ENCODE measurements at regions not wholly inside any gene's neighbourhood (a gene's known extent, or its start where the extent isn't known, plus 50 kb on each side); places are given as distances from the start of the nearest gene placed in this dataset.

GRCh38 chr10:28172223-28172610, 130.6 kb downstream of the MPP7 start:
- Histone ChIP-seq H2AFZ (ENCODE audit: low read length, unreplicated experiment) (no peak overlapping the region), H3K4me3 (ENCODE audit: low read depth, low read length) (no peak overlapping the region), H3K36me3 (ENCODE audit: insufficient read depth, low read length) (no peaks in the 10 kb centered on the region), H3K27ac (ENCODE audit: low read depth, low read length) (no peak overlapping the region), H3K27me3 (ENCODE audit: insufficient read depth, low read length) (no peaks in the 10 kb centered on the region), H3K4me1 (ENCODE audit: control insufficient read depth, insufficient read depth, low read length, unreplicated experiment) (no peaks in the 10 kb centered on the region), H3K79me2 (ENCODE audit: control insufficient read depth, insufficient read depth, low read length, unreplicated experiment) (no peaks in the 10 kb centered on the region)

DNA sequence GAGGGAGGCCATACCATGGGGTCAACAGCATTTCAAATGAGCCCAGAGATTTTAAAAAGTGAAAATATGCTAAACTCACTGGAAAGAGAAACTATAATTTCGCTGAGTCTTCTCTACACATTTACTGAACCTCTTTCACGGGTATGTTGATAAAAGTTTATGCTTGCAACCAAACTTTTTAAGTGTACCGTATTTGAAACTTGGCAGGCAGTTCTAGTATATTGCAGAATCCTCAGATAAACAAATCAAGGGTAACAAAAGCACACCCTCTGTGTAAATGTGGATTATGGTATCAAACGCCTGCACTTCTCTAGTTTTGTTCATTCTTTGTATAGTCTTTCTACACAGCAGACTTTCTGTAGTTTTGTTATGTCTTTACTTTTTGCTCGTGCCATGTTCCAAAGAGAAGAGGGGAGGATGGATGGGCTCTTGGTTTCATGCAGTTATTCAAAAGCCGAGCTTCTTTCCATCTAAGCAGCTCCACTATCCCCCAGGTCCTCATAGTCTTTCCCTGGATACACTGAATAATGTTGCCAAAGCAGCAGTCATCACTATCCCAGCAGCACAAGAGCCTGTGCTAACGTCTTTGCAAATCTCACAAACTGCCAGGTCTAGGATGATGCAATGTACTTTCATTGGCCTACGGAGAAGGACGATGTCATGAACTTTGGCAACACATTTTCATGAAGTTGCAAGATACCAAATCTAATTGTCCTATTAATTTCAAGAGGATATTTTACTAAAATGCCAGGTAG, 131.2 kb downstream of the MPP7 start:
- no peaks in the 10 kb centered on the region for H3K27me3 ChIP-seq (ENCODE audit: insufficient read depth, low read length)
- H3K27ac ChIP-seq (ENCODE audit: low read depth, low read length): no peak overlapping the region
- H2AFZ ChIP-seq (ENCODE audit: low read length, unreplicated experiment): peak overlapping the region; percentile 73
- H3K36me3 ChIP-seq (ENCODE audit: insufficient read depth, low read length): no peaks in the 10 kb centered on the region
- no peaks in the 10 kb centered on the region for H3K4me1 ChIP-seq (ENCODE audit: control insufficient read depth, insufficient read depth, low read length, unreplicated experiment)
- H3K79me2 ChIP-seq (ENCODE audit: control insufficient read depth, insufficient read depth, low read length, unreplicated experiment): no peaks in the 10 kb centered on the region
- H3K4me3 ChIP-seq (ENCODE audit: low read depth, low read length): peak overlapping the region; percentile 57

- Histone ChIP-seq H2AFZ (ENCODE audit: low read length, unreplicated experiment) (no peak overlapping the region), H3K4me1 (ENCODE audit: control insufficient read depth, insufficient read depth, low read length, unreplicated experiment) (no peaks in the 10 kb centered on the region), H3K27me3 (ENCODE audit: insufficient read depth, low read length) (no peaks in the 10 kb centered on the region), H3K27ac (ENCODE audit: low read depth, low read length) (no peak overlapping the region), H3K4me3 (ENCODE audit: low read depth, low read length) (no peak overlapping the region), H3K36me3 (ENCODE audit: insufficient read depth, low read length) (no peaks in the 10 kb centered on the region), H3K79me2 (ENCODE audit: control insufficient read depth, insufficient read depth, low read length, unreplicated experiment) (no peaks in the 10 kb centered on the region)
Measured at GRCh38 chr10:28169525-28169924, 133.3 kb downstream of the MPP7 start.

GRCh38 chr10:28160866-28161405, 141.9 kb downstream of the MPP7 start:
- Histone ChIP-seq H3K79me2 (ENCODE audit: control insufficient read depth, insufficient read depth, low read length, unreplicated experiment) (no peaks in the 10 kb centered on the region), H3K4me1 (ENCODE audit: control insufficient read depth, insufficient read depth, low read length, unreplicated experiment) (no peaks in the 10 kb centered on the region), H3K27me3 (ENCODE audit: insufficient read depth, low read length) (peaks cover 4% of the 10 kb centered on the region; the same call in 1 of the 2 replicates), H3K27ac (ENCODE audit: low read depth, low read length) (no peak overlapping the region), H3K4me3 (ENCODE audit: low read depth, low read length) (no peak overlapping the region), H3K36me3 (ENCODE audit: insufficient read depth, low read length) (no peaks in the 10 kb centered on the region), H2AFZ (ENCODE audit: low read length, unreplicated experiment) (no peak overlapping the region)

GRCh38 chr10:28157379-28157778, 145.5 kb downstream of the MPP7 start:
- H2AFZ ChIP-seq (ENCODE audit: low read length, unreplicated experiment): no peak overlapping the region
- H3K4me1 ChIP-seq (ENCODE audit: control insufficient read depth, insufficient read depth, low read length, unreplicated experiment): no peaks in the 10 kb centered on the region
- no peaks in the 10 kb centered on the region for H3K36me3 ChIP-seq (ENCODE audit: insufficient read depth, low read length)
- H3K4me3 ChIP-seq (ENCODE audit: low read depth, low read length): no peak overlapping the region
- no peaks in the 10 kb centered on the region for H3K79me2 ChIP-seq (ENCODE audit: control insufficient read depth, insufficient read depth, low read length, unreplicated experiment)
- peaks cover 4% of the 10 kb centered on the region; the same call in 1 of the 2 replicates for H3K27me3 ChIP-seq (ENCODE audit: insufficient read depth, low read length)
- no peak overlapping the region for H3K27ac ChIP-seq (ENCODE audit: low read depth, low read length)

- no peaks in the 10 kb centered on the region for H3K36me3 ChIP-seq (ENCODE audit: insufficient read depth, low read length)
- H3K4me1 ChIP-seq (ENCODE audit: control insufficient read depth, insufficient read depth, low read length, unreplicated experiment): no peaks in the 10 kb centered on the region
- no peak overlapping the region for H2AFZ ChIP-seq (ENCODE audit: low read length, unreplicated experiment)
- no peak overlapping the region for H3K27ac ChIP-seq (ENCODE audit: low read depth, low read length)
- H3K27me3 ChIP-seq (ENCODE audit: insufficient read depth, low read length): peaks cover 4% of the 10 kb centered on the region; the same call in 1 of the 2 replicates
- H3K79me2 ChIP-seq (ENCODE audit: control insufficient read depth, insufficient read depth, low read length, unreplicated experiment): no peaks in the 10 kb centered on the region
- no peak overlapping the region for H3K4me3 ChIP-seq (ENCODE audit: low read depth, low read length)
Measured at GRCh38 chr10:28155726-28156125, 147.1 kb downstream of the MPP7 start.

DNA sequence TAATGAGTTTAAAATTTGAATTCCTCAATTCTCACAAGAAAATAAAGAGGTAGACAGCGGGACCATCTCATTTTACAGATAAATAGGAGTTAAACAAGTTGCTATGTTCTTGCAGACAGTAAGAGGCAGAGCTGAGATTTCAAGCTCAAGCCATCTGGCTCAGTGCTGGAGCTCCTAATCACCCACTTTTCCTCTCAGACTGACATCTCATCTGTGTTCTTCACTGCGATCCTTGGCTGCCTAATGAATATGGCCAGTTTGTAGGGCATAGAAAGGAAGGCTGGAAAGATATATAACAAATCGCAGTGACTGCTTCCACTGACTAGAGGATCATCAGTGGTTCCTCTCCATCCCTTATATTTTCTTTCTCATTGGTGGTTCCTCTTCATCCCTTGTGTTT, 151.2 kb downstream of the MPP7 start:
- Histone ChIP-seq H3K4me1 (ENCODE audit: control insufficient read depth, insufficient read depth, low read length, unreplicated experiment) (no peaks in the 10 kb centered on the region), H3K4me3 (ENCODE audit: low read depth, low read length) (no peak overlapping the region), H3K27ac (ENCODE audit: low read depth, low read length) (no peak overlapping the region), H3K27me3 (ENCODE audit: insufficient read depth, low read length) (no peaks in the 10 kb centered on the region), H3K79me2 (ENCODE audit: control insufficient read depth, insufficient read depth, low read length, unreplicated experiment) (no peaks in the 10 kb centered on the region), H3K36me3 (ENCODE audit: insufficient read depth, low read length) (no peaks in the 10 kb centered on the region), H2AFZ (ENCODE audit: low read length, unreplicated experiment) (no peak overlapping the region)

DNA sequence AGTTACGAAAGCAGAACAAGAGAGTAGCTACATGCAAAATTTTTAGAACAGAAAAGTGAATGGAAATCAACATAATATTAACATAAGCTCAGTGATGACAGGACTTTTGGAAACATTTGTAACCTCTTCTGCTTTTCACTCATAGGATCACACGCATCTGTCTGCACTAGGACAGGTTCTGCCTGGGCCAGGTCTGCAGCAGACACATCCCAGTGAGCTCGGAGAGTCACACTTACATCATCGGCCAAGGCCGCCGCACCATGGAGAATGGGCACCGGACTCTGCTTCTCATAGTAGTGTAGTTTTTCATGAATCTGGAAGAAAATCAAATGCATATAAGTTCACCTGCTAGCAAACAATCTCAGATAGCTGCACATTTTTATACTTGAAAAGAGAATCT, 150.9 kb upstream of the ODAD2 start:
- H3K4me3 ChIP-seq (ENCODE audit: low read depth, low read length): no peak overlapping the region
- H3K36me3 ChIP-seq (ENCODE audit: insufficient read depth, low read length): no peaks in the 10 kb centered on the region
- H3K79me2 ChIP-seq (ENCODE audit: control insufficient read depth, insufficient read depth, low read length, unreplicated experiment): no peaks in the 10 kb centered on the region
- H3K27ac ChIP-seq (ENCODE audit: low read depth, low read length): no peak overlapping the region
- no peak overlapping the region for H2AFZ ChIP-seq (ENCODE audit: low read length, unreplicated experiment)
- H3K4me1 ChIP-seq (ENCODE audit: control insufficient read depth, insufficient read depth, low read length, unreplicated experiment): no peaks in the 10 kb centered on the region
- no peaks in the 10 kb centered on the region for H3K27me3 ChIP-seq (ENCODE audit: insufficient read depth, low read length)

DNA sequence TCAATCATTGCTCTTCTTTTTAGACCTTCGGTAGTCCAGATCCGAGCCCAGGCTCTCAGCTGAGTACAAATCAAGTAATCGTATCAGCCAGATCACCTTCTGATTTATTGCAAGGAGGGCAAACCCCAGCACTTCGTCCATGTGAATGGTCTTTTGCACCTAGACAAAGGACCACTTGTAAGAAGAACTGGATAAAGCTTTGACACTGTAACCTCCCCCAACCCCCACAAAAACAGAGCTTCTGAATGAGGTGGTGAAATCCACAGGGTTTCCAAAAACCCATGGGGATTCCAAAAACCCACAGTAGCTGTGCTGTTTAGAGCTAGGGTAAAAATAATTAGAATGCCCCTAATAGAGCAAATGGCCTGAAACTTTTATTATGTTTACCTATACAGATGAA, 148.8 kb upstream of the ODAD2 start:
- Histone ChIP-seq H3K79me2 (ENCODE audit: control insufficient read depth, insufficient read depth, low read length, unreplicated experiment) (no peaks in the 10 kb centered on the region), H3K27me3 (ENCODE audit: insufficient read depth, low read length) (no peaks in the 10 kb centered on the region), H3K36me3 (ENCODE audit: insufficient read depth, low read length) (no peaks in the 10 kb centered on the region), H3K27ac (ENCODE audit: low read depth, low read length) (no peak overlapping the region), H2AFZ (ENCODE audit: low read length, unreplicated experiment) (no peak overlapping the region), H3K4me3 (ENCODE audit: low read depth, low read length) (no peak overlapping the region), H3K4me1 (ENCODE audit: control insufficient read depth, insufficient read depth, low read length, unreplicated experiment) (no peaks in the 10 kb centered on the region)

- Histone ChIP-seq H3K4me3 (ENCODE audit: low read depth, low read length) (no peak overlapping the region), H3K27me3 (ENCODE audit: insufficient read depth, low read length) (no peaks in the 10 kb centered on the region), H3K36me3 (ENCODE audit: insufficient read depth, low read length) (no peaks in the 10 kb centered on the region), H3K27ac (ENCODE audit: low read depth, low read length) (no peak overlapping the region), H3K79me2 (ENCODE audit: control insufficient read depth, insufficient read depth, low read length, unreplicated experiment) (no peaks in the 10 kb centered on the region), H2AFZ (ENCODE audit: low read length, unreplicated experiment) (no peak overlapping the region), H3K4me1 (ENCODE audit: control insufficient read depth, insufficient read depth, low read length, unreplicated experiment) (no peaks in the 10 kb centered on the region)
Measured at GRCh38 chr10:28139138-28139537, 140.3 kb upstream of the ODAD2 start.
